Keratinocyte (primary cell): ENCODE measurements at regions not wholly inside any gene's neighbourhood (a gene's known extent, or its start where the extent isn't known, plus 50 kb on each side); places are given as distances from the start of the nearest gene placed in this dataset.

Source experiments
- CTCF ChIP-seq, 3 experiments: IDR thresholded peaks in 1 of 3; conservative IDR thresholded peaks in 1 of 3; optimal IDR thresholded peaks in 1 of 3; 2 replicates in 2 of 3; 3 replicates in 1 of 3; pipeline versions ENCODE3 to v1.5.1; 2011; ENCODE audit warnings: low read length in 3 of 3, mild to moderate bottlenecking in 3 of 3, moderate library complexity in 2 of 3, control low read depth in 1 of 3, inconsistent platforms in 1 of 3; ENCODE audit not compliant: insufficient read depth in 2 of 3; ENCODE audit errors: extremely low read depth in 1 of 3
- EZH2 ChIP-seq: IDR thresholded peaks from one replicate; pipeline ENCODE4 v1.6.1; 2012; ENCODE audit warnings: inconsistent platforms, mild to moderate bottlenecking, low read length, moderate library complexity

GRCh38 chr2:241961454-241961853 is 91.9 kb downstream of the RTP5 start:
- TF ChIP-seq CTCF (optimal IDR thresholded peaks at IDR 0.05 in 1 of 3, IDR thresholded peaks at IDR 0.05 in 1 of 3, conservative IDR thresholded peaks at IDR 0.05 in 1 of 3; ENCODE audit: extremely low read depth in 1 of 3, insufficient read depth in 2 of 3, low read length in 3 of 3): no peak
- no peak for TF ChIP-seq EZH2
